IMR-90 (cell line): ENCODE measurements at regions not wholly inside any gene's neighbourhood (a gene's known extent, or its start where the extent isn't known, plus 50 kb on each side); places are given as distances from the start of the nearest gene placed in this dataset.
A peak's percentile ranks its signal among the peaks of the same experiment; 100 is the strongest.
"Not testable (repeated sequence)": the region's sequence is repeated elsewhere in the genome, so short reads cannot be mapped to it uniquely, and the experiment has no call there.

Experiments used
- ATAC-seq: fragments of 200-7000 bp; cut with Tn5 transposase; 2 replicates; pipeline ENCODE4 v1.9.1; 2020; ENCODE audit warnings: low read depth, mild to moderate bottlenecking, moderate library complexity
- BruUV-seq: library from RNA; stranded (reverse); fragments of 400-500 nt; replicated peaks from 2 replicates; lab custom pipeline; 2021; lab: Mats Ljungman, UMichigan
- CTCF ChIA-PET: fragments of 300-600 bp; formaldehyde crosslinking; extraction: SDS; loops from one replicate; lab custom pipeline; 2021; ENCODE audit warnings: antibody characterized with exemption; lab: Yijun Ruan, JAX
- POLR2A ChIA-PET: fragments of 300-600 bp; sonication (Branson Sonifier 250); formaldehyde crosslinking; loops from one replicate; lab custom pipeline; 2022; ENCODE audit warnings: antibody characterized with exemption; ENCODE audit not compliant: unreplicated experiment; lab: Charles Lee
- DNase-seq: peaks from one replicate; pipeline ENCODE4 v3.0.0; 2013
- H2AFZ ChIP-seq: replicated peaks from 2 replicates; pipeline ENCODE3; 2013; ENCODE audit warnings: low read length, mild to moderate bottlenecking; ENCODE audit not compliant: poor library complexity
- H2AK5ac ChIP-seq: 2 replicates; pipeline ENCODE4 v1.6.1; 2013; ENCODE audit warnings: low read depth, low read length, inconsistent platforms
- H2AK9ac ChIP-seq: replicated peaks from 2 replicates; pipeline ENCODE3; 2013; ENCODE audit warnings: mild to moderate bottlenecking, low read depth, low read length, moderate library complexity; ENCODE audit not compliant: poor library complexity
- H2BK120ac ChIP-seq: 2 replicates; pipeline ENCODE4 v1.6.1; 2013; ENCODE audit warnings: low read depth, low read length, inconsistent platforms
- H2BK15ac ChIP-seq: 3 replicates; pipeline ENCODE4 v1.6.1; 2013; ENCODE audit warnings: low read depth, low read length, inconsistent platforms
- H2BK20ac ChIP-seq: 2 replicates; pipeline ENCODE4 v1.6.1; 2013; ENCODE audit warnings: low read depth, mild to moderate bottlenecking, inconsistent platforms, low read length, moderate library complexity
- H2BK5ac ChIP-seq: 2 replicates; pipeline ENCODE4 v1.6.1; 2013; ENCODE audit warnings: mild to moderate bottlenecking, low read depth, low read length, inconsistent platforms; ENCODE audit not compliant: poor library complexity, severe bottlenecking
- H3K14ac ChIP-seq: replicated peaks from 2 replicates; pipeline ENCODE4 v1.6.1; 2013; ENCODE audit warnings: low read depth, low read length, inconsistent platforms
- H3K18ac ChIP-seq: 2 replicates; pipeline ENCODE4 v1.6.1; 2013; ENCODE audit warnings: low read depth, low read length, control low read depth
- H3K23ac ChIP-seq: 2 replicates; pipeline ENCODE4 v1.6.1; 2013; ENCODE audit warnings: low read depth, low read length, inconsistent platforms
- H3K27ac ChIP-seq: 2 replicates; pipeline ENCODE4 v1.5.1; 2013; ENCODE audit warnings: mild to moderate bottlenecking, control low read depth, low read length; ENCODE audit not compliant: insufficient read depth
- H3K27me3 ChIP-seq: 2 replicates; pipeline ENCODE4 v1.6.1; 2013; ENCODE audit warnings: low read length; ENCODE audit not compliant: control insufficient read depth, insufficient read depth
- H3K36me3 ChIP-seq: 2 replicates; pipeline ENCODE4 v1.6.1; 2013; ENCODE audit warnings: low read length, mixed read lengths; ENCODE audit not compliant: control insufficient read depth, insufficient read depth
- H3K4ac ChIP-seq: 2 replicates; pipeline ENCODE4 v1.6.1; 2013; ENCODE audit warnings: low read depth, low read length, inconsistent platforms
- H3K4me1 ChIP-seq: 2 replicates; pipeline ENCODE4 v1.6.1; 2013; ENCODE audit warnings: low read length, mixed read lengths; ENCODE audit not compliant: control insufficient read depth, insufficient read depth
- H3K4me2 ChIP-seq: 2 replicates; pipeline ENCODE4 v1.6.1; 2013; ENCODE audit warnings: low read depth, mild to moderate bottlenecking, control low read depth, low read length, moderate library complexity
- H3K4me3 ChIP-seq: 2 replicates; pipeline ENCODE4 v1.5.1; 2013; ENCODE audit warnings: low read depth, mild to moderate bottlenecking, control low read depth, low read length, moderate library complexity; ENCODE audit not compliant: insufficient read depth
- H3K56ac ChIP-seq: 2 replicates; pipeline ENCODE4 v1.6.1; 2013; ENCODE audit warnings: low read length, inconsistent platforms; ENCODE audit not compliant: insufficient read depth; ENCODE audit errors: extremely low read depth
- H3K79me1 ChIP-seq, 2 experiments: 2 replicates each; pipeline ENCODE4 v1.6.1; 2013; ENCODE audit warnings: low read length in 2 of 2, inconsistent platforms in 1 of 2, low read depth in 1 of 2
- H3K9ac ChIP-seq: 2 replicates; pipeline ENCODE4 v1.6.1; 2013; ENCODE audit warnings: low read depth, low read length, control low read depth
- H3K9me1 ChIP-seq: 2 replicates; pipeline ENCODE4 v1.6.1; 2013; ENCODE audit warnings: low read length, inconsistent platforms; ENCODE audit not compliant: insufficient read depth
- H3K9me3 ChIP-seq: 2 replicates; pipeline ENCODE4 v1.6.1; 2013; ENCODE audit warnings: low read length; ENCODE audit not compliant: control insufficient read depth, insufficient read depth
- H4K20me1 ChIP-seq: 2 replicates; pipeline ENCODE4 v1.6.1; 2013; ENCODE audit warnings: low read length, inconsistent platforms; ENCODE audit not compliant: insufficient read depth
- H4K5ac ChIP-seq: 2 replicates; pipeline ENCODE4 v1.6.1; 2013; ENCODE audit warnings: mild to moderate bottlenecking, low read depth, low read length, control low read depth
- H4K8ac ChIP-seq, 2 experiments: 2 replicates each; pipeline ENCODE4 v1.6.1; 2013; ENCODE audit warnings: low read depth in 2 of 2, low read length in 2 of 2, control low read depth in 1 of 2, inconsistent platforms in 1 of 2
- H4K91ac ChIP-seq: 2 replicates; pipeline ENCODE4 v1.6.1; 2013; ENCODE audit warnings: low read depth, low read length, inconsistent platforms; ENCODE audit not compliant: insufficient read depth
- whole genome bisulfite sequencing, 2 experiments: methylation state at CpG; one replicate each; pipeline versions ENCODE4 v1.1.5 to v1.1.7; 2013; ENCODE audit warnings: missing lambda C conversion rate in 2 of 2; ENCODE audit not compliant: insufficient read length in 1 of 2; ENCODE audit errors: extremely low coverage in 2 of 2; 5-methylcytosine and 5-hydroxymethylcytosine counted together
- dilution Hi-C: fragments of 300-500 bp; cut with HindIII; formaldehyde crosslinking; loops from one replicate; pipeline ENCODE4 v1.14.3; 2018; ENCODE audit warnings: low sequenced_read_pairs; ENCODE audit not compliant: unreplicated experiment
- in situ Hi-C: fragments of 300-500 bp; cut with MboI; formaldehyde crosslinking; loops from 3 replicates; pipeline ENCODE4 v1.14.3; 2019; ENCODE audit warnings: low sequenced_read_pairs, inconsistent platforms, mixed read lengths
- intact Hi-C: fragments of 100-400 bp; cut with micrococcal nuclease; formaldehyde crosslinking; loops from 2 replicates; pipeline ENCODE4 v1.10.0; 2022

DNA sequence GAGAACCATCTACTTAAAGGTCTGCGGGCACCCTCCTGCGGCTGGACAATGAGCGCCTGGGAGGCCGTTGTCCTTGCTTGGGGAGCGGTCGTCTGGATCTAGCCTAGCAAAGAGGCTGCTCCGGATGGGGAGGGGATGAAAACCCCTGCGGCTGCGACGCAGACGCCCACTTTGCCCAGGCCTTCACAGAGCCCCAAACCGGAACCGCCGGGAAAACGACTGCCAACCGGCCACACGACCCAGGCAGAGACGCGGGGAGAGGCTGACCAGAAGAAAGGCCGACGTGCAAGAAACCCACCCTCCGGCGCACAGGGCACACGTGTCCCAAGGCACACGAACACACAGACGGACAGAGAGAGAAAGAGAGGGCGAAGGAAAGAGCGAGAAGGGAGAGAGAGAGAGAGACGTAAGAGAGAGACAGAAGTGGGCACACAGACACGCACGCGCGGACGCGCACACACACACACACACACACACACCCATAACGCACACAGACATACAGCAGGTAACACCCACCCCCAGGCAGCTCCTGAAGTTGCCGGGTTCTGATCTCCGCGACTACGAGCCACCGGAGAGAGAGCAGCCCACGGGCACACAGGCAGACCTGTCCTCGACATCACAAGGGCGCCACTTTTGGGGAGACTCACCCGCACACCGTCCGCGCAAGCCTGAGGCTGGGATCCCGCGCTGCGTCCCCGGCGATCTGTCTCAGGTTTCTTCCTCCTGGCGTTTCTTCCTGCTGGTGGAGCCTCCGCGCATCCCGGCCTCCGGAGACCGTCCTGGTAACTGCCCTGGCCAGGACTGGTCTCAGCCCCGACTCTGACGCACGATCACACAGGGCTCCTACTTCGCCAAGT lies 1173.6 kb upstream of the PCDH10 start:
- CTCF ChIA-PET, H3K9ac ChIP-seq, H2AK5ac ChIP-seq: not testable (repeated sequence)

DNA sequence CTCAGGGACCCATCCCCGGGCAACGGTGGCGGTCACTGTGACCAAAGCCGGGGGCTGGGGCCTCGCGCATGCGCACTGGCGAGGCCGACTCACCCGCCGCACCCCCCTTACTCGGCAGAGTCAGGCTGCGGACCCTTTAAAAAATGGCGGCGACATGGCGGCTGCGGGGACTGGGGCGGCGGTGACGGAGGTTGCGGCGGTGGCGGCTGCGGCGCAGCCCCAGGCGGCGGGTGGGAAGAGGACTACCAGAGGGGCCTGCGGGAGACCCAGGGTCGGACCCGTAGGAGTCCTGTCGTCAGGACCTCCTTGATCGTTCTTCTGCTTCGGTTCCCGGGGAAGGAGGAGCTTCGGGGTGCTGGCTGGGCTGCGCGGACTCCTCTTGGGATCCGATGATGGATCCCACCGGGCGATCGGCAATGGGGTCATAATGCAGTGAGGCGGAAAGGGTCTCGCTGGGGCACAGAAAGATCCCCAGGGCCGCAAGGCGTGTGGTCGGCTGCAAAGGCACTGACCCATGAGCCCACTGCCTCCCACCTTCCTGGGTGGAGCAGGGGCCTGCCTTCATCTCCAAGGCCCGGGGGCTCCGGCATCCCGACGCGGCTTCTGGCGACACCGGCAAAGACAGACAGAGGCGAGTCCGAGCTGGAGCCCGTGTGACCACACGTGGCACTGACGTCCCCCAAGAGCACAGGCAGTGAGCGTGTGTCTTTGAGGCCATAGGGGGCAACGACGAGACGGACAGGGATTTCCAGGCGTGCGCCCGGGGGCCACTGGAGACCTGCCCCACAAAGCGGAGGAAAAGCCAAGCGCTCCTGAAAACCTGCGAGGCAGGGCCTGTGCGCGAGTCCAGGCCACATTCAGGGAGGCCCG lies 1172.7 kb upstream of the PCDH10 start:
- in situ Hi-C loops, dilution Hi-C loops, BruUV-seq, H3K9ac ChIP-seq, H2AK5ac ChIP-seq, H2BK20ac ChIP-seq, H2BK5ac ChIP-seq, H4K5ac ChIP-seq, intact Hi-C loops, H3K36me3 ChIP-seq, H3K14ac ChIP-seq, CTCF ChIA-PET, H2BK15ac ChIP-seq, H3K18ac ChIP-seq, H3K27me3 ChIP-seq, ATAC-seq, H4K8ac ChIP-seq, H3K4me1 ChIP-seq, DNase-seq, H2AFZ ChIP-seq, H3K9me1 ChIP-seq, H4K91ac ChIP-seq, H2AK9ac ChIP-seq, H3K27ac ChIP-seq, H3K9me3 ChIP-seq, H2BK120ac ChIP-seq, H3K56ac ChIP-seq, H3K79me1 ChIP-seq, H3K4ac ChIP-seq, H3K23ac ChIP-seq, POLR2A ChIA-PET, H4K20me1 ChIP-seq, H3K4me2 ChIP-seq: not testable (repeated sequence)
- 97% methylated on average over 30 of the region's 71 CpGs; no CpG with 5 or more reads in 1 of the 2 experiments for WGBS, 2 experiments
- H3K4me3 ChIP-seq, result peak overlapping the region; percentile 37; the same call in 1 of the 2 replicates

More for the DNA sequence above, 1173.6 kb upstream of the PCDH10 start:
- H3K56ac ChIP-seq, H2BK5ac ChIP-seq, H2AFZ ChIP-seq, H3K18ac ChIP-seq, H4K5ac ChIP-seq, DNase-seq, H2AK9ac ChIP-seq, in situ Hi-C loops, H3K79me1 ChIP-seq, H2BK15ac ChIP-seq, H3K27ac ChIP-seq, H3K4me1 ChIP-seq, H3K9me1 ChIP-seq, intact Hi-C loops, H2BK20ac ChIP-seq, H3K4me2 ChIP-seq, ATAC-seq, BruUV-seq, POLR2A ChIA-PET, H3K9me3 ChIP-seq, H3K27me3 ChIP-seq, H3K36me3 ChIP-seq, H3K14ac ChIP-seq, H4K20me1 ChIP-seq, H3K23ac ChIP-seq, H2BK120ac ChIP-seq, H4K8ac ChIP-seq, H4K91ac ChIP-seq, H3K4ac ChIP-seq, dilution Hi-C loops: not testable (repeated sequence)
- WGBS, 2 experiments, result 93% methylated on average over 10 of the region's 63 CpGs; no CpG with 5 or more reads in 1 of the 2 experiments
- H3K4me3 ChIP-seq, result peak overlapping the region; percentile 37; the same call in 1 of the 2 replicates
